ENCODE measurements at regions not wholly inside any gene's neighbourhood (a gene's known extent, or its start where the extent isn't known, plus 50 kb on each side); places are given as distances from the start of the nearest gene placed in this dataset.
"Not testable (repeated sequence)": the region's sequence is repeated elsewhere in the genome, so short reads cannot be mapped to it uniquely, and the experiment has no call there.

DNA sequence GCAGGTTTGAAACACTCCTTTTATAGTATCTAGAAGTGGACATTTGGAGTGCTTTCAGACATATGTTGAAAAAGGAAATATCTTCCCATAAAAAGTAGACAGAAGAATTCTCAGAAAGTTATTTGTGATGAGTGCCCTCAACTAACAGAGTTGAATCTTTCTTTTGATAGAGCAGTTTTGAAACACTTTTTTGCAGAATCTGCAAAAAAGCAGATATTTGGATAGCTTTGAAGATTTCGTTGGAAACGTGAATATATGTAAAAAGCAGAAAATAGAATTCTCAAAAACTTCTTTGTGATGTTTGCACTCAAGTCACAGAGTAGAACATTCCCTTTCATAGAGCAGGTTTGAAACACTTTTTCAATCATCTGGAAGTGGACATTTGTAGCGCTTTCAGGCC is 676.4 kb upstream of the ZNF337 start:
- not testable (repeated sequence) for DNase-seq

DNA sequence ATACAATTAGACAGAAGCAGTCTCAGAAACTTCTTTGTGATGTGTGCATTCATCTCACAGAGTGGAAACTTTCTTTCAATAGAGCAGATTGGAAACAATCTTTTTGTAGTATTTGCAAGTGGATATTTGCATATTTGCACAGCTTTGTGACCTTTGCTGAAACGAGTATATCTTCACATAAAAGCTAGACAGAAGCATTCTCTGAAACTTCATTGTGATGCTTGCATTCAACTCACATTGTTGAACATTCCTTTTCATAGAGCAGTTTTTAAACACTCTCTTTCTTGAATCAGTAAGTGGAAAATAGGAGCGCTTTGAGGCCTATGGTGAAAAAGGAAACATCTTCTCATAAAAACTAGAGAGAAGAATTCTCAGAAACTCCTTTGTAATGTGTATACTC is 657.9 kb upstream of the ZNF337 start:
- DNase-seq: no peak

DNA sequence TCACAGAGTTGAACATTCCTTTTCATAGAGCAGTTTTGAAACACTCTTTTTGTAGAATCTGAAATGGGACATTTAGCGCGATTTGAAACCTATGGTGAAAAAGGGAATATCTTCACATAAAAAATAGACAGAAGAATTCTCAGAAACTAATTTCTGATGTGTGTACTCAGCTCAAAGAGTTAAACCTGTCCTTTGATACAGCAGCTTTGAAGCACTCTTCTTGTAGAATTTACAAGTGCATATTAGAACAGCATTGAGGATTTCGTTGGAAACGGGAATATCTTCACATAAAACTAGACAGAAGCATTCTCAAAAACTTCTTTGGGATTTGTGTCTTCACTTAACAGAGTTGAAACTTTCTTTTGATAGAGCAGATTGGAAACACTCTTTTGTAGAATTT is 650.7 kb upstream of the ZNF337 start:
- no peak for DNase-seq

DNA sequence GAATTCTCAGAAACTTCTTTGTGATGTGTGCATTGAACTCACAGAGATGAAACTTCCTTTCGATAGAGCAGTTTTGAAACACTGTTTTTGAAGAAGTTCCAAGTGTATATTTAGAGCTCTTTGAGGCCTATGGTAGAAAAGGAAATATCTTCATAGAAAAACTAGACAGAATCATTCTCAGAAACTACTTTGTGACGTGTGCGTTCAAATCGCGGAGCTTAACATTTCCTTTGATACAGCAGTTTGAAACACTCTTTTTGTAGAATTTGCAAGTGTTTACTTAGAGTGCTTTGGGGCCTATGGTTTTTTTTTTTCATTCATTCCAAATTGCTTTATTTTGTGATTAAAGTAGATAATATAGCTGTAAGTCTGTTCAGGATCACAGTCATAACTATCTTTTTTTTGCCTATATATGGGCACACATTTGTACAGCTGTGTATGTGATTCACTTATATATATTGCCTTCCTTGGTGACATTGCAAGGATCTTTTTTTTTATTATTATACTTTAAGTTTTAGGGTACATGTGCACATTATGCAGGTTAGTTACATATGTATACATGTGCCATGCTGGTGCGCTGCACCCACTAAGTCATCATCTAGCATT is 643.9 kb upstream of the ZNF337 start:
- DNase-seq: not testable (repeated sequence)

DNA sequence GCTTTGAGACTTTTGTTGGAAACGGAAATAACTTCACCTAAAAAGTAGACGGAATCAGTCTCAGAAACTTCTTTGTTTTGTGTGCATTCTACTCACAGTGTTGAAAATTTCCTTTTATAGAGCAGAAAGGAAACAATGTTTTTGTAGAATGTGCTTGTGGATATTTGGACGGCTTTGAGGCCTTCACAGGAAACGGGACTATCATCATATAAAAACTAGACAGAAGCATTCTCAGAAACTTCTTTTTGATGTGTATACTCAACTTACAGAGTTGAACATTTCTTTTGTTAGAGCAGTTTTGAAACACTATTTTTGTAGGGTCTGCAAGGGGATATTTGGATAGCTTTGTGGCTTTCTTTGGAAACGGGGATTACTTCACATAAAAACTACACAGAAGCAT is 627.5 kb upstream of the ZNF337 start:
- DNase-seq: no peak

DNA sequence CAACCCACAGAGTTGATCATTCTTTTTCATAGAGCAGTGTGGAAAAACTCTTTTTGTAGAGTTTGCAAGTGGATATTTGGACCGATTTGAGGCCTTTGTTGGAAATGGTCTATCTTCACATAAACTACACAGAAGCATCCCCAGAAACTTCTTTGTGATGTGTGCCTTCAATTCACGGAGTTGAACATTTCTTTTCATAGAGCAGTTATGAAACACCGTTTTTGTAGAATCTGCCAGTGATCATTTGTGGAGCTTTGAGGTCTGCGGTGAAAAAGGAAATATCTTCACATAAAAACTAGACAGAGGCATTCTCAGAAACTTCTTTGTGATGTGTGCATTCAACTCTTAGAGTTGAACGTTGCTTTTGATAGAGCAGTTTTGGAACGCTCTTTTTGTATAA is 618.4 kb upstream of the ZNF337 start:
- no peak for DNase-seq

DNA sequence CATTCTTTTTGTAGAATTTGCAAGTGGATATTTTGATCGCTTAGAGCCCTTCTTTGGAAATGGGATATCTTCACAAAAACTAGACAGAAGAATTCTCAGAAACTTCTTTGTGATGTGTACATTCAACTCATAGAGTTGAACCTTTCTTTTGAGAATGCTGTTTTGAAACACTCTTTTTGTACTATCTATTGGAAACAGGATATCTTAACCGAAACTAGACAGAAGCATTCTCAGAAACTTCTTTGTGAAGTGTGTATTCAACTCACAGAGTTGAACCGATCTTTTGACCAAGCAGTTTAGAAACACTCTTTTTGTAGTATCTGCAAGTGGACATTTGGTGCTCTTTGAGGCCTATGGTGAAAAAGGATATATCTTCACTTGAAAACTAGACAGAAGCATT is 613.1 kb upstream of the ZNF337 start:
- DNase-seq: not testable (repeated sequence)

DNA sequence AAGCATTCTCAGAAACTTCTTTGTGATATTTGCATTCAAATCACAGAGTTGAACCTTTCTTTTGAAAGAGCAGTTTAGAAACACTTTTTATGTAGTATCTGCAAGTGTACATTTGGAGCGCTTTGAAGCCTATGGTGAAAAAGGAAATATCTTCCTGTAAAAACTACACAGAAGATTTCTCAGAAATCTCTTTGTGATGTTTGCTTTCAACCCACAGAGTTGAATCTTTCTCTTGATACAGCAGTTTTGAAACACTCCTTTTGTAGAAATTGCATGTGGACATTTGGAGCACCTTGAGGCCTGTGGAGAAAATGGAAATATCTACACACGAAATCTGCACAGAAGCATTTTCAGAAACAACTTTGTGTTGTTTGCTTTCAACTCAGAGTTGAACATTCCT is 612.3 kb upstream of the ZNF337 start:
- no peak for DNase-seq

DNA sequence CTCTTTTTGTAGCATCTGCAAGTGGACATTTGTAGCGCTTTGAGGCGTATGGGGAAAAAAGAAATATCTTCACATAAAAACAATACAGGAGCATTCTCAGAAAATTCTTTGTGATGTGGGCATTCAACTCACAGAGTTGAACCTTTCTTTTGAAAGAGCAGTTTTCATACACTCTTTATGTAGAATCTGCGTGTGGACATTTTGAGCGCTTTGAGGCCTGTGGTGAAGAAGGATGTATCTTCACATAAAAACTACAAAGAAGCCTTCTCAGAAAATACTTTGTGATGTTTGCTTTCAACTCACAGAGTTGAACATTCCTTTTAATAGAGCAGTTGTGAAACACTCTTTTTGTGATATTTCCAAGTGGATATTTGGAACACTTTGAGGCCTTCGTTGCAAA is 598.4 kb upstream of the ZNF337 start:
- DNase-seq: no peak

DNA sequence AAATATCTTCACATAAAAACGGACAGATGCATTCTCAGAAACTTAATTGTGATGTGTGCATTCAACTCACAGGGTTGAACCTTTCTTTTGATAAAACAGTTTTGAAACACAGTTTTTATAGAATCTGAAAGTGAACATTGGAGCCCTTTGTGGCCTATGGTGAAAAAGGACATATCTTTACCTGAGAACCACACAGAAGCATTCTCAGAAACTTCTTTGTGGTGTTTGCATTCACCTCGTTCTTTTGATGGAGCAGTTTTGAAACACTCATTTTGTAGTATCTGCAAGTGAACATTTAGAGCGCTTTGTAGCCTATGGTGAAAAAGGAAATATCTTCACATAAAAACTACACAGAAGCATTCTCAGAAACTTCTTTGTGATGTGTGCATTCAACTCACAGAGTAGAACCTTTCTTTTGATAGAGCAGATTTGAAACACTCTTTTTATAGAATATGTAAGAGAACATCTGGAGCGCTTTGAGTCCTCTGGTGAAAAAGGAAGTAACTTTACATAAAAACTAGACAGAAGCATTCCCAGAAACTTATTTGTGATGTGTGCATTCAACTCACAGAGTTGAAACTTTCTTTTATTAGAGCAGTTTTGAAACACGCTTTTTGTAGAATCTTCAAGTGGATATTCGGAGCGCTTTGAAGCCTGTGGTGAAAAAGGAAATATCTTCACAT is 591.9 kb upstream of the ZNF337 start:
- DNase-seq: not testable (repeated sequence)

DNA sequence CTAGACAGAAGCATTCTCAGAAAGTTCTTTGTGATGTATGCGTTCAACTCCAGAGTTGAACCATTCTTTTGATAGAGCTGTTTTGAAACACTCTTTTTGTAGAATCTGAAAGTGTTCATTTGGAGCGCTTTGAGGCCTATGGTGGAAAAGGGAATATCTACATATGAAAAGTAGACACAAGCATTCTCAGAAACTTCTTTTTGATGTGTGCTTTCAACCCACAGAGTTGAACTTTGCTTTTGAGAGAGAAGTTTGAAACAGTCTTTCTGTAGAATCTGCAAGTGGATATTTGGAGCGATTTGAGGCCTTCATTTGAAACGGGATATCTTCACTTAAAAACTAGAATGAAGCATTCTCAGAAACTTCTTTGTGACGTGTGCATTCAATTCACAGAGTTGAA is 582.6 kb upstream of the ZNF337 start:
- no peak for DNase-seq

DNA sequence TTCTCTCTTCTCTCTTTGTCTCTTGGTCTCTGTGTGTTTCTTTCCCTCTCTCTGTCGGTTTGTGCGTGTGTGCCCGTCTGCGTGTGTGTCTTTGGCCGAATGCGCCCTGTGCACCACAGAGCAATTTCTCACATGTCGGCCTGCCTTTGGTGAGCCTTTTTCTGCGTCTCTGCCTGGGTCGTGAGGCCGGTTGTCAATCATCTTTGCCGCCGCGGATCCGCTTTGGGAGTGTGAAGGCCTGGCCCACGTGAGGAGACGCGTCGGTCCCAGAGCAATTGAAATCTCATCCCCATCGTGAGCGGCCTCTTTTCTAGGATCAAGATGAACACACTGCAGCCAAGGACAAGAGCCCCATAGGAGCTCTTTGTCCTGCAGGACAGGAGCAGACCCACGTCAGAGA is 580.7 kb upstream of the ZNF337 start:
- no peak for DNase-seq

DNA sequence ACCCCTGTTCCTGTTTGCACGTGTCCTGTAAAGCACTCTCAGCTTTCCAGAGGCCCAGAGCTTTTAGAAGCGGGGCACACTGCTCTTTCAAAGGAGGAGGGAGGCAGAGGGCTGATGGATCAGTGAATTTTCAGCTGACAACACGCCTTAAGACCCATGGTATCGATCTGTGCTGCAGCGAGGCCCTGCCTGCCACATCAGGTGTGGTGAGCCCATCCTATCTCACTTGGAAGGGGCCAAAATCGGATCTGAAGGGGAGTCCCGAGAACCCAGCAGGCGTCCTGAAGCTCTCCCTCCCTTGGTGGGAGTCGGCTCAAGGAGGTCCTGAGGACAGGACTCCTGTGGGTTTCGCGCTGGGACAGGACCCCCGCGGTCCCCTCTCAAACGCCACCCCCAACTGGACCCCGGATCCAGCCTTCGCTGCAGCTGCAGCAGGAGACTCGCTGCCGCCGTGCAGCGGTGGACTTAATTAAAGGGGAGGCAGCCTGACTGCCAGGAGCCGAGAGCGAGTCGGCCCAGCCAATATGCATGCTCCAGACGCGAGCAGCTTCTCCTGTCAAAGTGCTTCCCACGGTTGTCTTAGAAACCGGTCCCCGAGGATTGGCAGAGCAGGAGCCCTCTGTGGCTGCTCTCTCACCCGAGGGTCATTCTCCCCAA is 580.0 kb upstream of the ZNF337 start:
- no peak for DNase-seq

DNA sequence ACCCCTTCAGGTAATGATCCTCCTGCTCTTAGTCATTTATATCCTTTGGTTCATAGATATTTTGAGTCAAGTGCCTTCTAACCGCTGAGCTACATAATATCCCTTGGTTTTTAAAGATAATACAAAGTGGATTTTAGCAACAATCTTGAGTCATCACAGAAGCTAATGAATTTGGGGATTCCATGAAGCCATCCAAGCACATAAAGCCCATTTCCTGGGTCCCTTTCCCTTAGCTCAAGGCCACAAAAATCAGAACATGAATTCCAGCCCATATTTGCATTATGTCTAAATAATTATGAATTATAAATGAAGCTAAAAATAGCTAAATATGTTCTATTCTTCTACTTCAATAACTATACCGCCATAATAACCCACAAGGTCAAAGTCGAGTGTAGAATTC is 572.1 kb upstream of the ZNF337 start:
- not testable (repeated sequence) for DNase-seq

DNA sequence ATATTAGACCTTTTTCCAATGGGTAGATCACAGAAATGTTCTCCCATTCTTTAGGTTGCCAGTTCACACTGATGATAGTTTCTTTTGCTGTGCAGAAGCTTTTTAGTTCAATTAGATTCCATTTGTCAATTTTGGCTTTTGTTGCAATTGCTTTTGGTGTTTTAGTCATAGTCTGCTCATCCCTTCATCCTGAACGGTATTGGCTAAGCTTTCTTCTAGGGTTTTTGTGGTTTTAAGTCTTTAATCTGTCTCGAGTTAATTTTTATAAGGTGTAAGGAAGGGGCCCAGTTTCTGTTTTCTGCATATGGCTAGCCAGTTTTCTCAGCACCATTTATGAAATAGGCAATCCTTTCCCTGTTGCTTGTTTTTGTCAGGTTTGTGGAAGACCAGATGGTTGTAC is 564.3 kb upstream of the ZNF337 start:
- not testable (repeated sequence) for DNase-seq

DNA sequence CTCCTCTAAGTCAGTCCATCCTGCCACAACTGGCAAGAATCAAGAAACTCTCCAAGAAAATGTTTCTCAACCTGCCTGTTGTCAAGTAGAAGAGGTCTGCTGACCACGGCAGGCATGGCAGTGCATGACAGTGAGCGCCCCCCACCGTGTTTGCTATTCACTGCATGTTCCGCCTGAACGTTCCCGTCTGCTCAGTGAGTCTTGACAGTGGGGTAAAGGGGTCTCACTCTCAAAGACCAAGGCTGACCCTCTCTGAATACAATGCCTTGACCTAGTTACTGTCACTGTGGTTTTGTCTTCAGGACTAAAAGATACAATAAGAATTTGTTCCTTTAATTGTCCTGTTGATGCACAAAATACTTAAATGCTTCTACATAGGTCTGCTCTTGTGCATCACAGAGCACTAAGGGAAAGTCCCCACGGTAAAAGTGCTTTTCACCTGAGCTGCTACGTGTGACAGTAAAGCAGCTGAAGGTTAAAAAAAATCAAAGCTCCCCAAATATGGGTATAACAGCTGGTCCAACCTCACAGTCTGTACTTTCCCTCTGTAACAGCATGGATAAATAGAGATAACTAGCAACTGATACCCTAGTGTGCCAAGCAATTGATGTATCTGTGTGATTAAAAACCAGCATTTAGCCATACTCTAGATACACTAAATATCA is 555.8 kb upstream of the ZNF337 start:
- not testable (repeated sequence) for DNase-seq

DNA sequence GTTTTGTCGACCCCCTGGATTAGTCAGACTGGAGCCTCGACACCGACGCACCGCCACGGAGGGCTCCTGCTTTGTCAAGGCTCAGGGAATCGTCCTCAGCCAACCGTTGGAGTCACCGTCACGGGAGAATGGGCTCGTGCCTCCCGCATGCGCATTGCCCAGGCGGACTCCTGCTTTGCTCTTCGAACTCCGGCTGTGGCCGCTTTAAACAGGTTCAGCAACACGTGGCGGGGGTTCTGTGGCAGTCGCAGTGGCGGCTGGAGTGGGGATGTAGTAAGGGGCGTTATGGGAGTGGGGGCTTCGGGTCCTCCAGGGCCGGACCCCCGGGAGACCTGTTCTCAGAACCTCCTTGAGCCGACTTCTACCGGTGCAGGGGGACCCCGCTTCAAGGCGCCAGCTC is 554.7 kb upstream of the ZNF337 start:
- not testable (repeated sequence) for DNase-seq

DNA sequence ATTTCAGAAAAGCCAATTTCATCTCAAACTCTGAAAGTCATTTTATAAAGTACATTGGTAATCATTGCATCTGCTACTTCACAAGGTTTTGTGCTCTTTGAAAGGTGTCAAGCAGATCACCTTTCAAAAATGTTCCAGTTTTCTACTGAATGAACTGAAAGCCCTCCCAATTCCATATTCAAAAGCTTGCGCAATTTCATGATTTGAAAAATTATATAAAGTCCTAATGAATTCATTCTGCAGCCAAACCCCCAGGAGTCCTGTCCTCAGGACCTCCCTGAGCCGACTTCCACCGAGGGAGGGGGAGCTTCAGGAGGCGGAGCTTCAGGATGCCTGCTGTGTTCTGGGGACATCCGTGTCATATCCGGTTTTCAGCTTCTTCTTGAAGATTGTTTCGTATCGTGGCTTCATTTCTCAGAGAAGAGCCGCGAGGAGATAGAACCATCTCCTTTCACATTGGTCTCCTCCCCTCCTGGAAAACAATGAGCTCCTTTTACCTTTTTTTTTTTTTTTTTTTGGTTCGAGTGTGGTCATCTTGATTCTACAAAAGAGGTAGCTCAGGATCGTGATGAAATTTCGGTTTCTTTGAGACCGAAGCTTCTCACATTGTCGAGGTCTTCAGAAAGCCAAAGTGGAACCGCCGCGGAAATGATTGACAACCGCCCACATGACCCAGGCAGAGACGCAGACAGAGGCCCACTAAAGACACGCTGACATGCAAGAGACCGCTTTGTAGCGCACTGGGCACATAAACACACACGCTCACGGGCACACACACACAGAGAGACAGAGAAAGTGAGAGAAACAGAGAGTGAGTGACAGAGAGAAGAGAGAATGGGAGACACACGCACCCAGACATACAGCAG is 553.8 kb upstream of the ZNF337 start:
- not testable (repeated sequence) for DNase-seq

DNA sequence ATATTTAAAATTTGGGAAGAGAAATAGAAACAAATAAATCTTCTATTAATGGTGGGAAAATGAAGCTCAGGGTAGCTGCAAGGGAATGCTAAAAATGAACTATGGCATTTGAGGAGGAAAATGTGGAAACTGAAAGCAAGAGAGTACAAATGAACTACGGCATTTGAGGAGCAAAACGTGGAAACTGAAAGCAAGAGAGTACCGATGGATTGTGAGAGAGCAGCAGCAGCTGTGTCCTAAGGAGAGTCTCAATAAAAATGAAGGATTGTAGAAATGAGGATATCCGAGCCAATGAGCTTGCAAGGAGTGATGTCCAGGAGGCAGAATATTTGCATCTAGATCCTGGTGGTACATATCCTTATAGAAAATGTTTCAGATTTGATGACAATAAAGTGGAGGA is 547.1 kb upstream of the ZNF337 start:
- no peak for DNase-seq

DNA sequence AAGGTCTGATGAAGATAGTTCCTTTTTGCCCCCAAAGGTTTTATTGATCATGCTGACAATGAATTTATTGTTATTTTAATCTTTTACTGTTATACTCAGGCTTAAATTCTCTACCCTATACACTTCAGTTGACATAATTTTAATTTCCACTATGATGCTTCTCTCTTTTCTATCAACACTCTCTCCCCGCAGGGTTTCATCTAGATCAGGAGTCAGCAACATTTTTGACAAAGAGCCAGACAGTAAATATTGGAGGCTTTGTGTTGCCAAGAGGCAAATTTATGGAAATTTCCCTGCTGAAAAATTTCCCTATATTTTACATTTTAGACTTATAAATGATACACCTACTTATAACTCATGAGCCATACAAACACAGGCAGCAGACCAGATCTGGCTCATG is 524.0 kb upstream of the ZNF337 start:
- not testable (repeated sequence) for DNase-seq

DNA sequence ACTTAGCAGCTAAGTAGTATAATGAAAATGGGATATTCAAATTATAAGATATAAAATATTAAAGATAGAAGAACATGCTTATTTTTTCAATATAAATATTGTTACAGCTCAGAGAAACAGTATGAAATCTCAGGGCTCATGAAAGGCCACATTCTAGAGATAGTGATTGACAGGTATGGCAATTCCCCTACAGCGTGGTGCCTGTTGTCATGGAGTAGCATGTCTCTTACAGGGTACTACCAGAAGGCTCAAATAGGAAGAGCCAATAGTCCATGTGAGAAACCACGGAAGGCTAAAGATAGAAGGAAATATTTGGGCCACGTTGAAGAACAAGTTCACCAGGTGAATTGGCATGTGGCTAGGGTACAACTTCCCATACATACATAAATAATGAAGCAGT is 522.9 kb upstream of the ZNF337 start:
- DNase-seq: not testable (repeated sequence)

DNA sequence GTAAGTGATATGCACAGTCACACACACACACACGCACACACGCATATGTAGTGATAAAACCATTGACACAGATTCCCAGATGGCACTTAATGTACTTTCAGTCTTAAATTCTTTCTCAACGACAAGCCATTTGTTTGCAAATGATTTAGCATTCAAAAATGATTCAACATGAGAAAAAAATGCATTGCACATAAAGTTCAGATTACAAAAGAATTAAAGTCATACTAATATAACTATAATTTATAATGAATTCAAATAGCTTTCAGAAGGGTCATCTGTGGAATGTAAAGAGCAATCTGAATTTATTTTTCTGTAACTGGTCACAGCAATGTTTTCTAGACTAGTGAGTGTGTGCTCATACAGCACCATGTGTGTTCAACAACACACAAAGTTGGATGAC is 521.6 kb upstream of the ZNF337 start:
- no peak for DNase-seq

All from muscle of arm (tissue), 1 donor.